ENCODE measurements at regions not wholly inside any gene's neighbourhood (a gene's known extent, or its start where the extent isn't known, plus 50 kb on each side); places are given as distances from the start of the nearest gene placed in this dataset.

- no peak for TF ChIP-seq POLR2A (IDR thresholded peaks at IDR 0.05; ENCODE audit: low read depth, low read length)
- no peak for TF ChIP-seq POLR2AphosphoS5 (IDR thresholded peaks at IDR 0.05; ENCODE audit: low read depth, low read length)
Measured at GRCh38 chr16:59263955-59264354, 529.8 kb upstream of the GOT2 start.

Measured in GM12892 (cell line).